Kidney glomerular epithelial cell (primary cell): ENCODE measurements at regions not wholly inside any gene's neighbourhood (a gene's known extent, or its start where the extent isn't known, plus 50 kb on each side); places are given as distances from the start of the nearest gene placed in this dataset.

Source experiments
- DNase-seq: peaks from one replicate; lab custom pipeline; 2025; lab: John Stamatoyannopoulos, UW

- no peak for DNase-seq
These were observed 58.2 kb upstream of the REG3G start for GRCh38 chr2:78967294-78967693.

DNA sequence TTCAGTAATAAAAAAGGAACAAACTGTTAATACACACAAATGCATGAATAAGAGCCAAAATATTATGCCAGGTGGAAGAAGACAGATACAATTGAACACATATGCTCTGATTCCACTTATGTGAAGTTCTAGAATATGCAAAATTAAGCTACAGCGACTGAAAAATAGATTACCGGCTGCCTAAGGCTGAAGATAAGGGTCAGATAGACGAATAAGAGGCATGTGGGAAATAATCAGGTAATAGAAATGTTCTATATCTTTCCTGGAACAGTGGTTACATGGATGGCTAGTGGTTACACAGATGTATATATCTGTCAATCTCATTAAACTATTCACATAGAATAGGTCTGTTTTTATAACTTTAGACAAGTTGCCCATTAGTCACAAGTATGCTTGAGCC, 51.9 kb upstream of the REG3G start:
- no peak for DNase-seq
